GM13977 (cell line): ENCODE measurements at regions not wholly inside any gene's neighbourhood (a gene's known extent, or its start where the extent isn't known, plus 50 kb on each side); places are given as distances from the start of the nearest gene placed in this dataset.

ENCODE experiments used
- DNase-seq: peaks from one replicate; pipeline ENCODE4 v3.0.0; 2012; ENCODE audit warnings: low spot score
- in situ Hi-C: fragments of 300-500 bp; cut with MboI; formaldehyde crosslinking; loops from one replicate; pipeline ENCODE4 v1.12.0; 2022; ENCODE audit warnings: low sequenced_read_pairs, low pct_unique_long_range_greater_than_20kb, mixed read lengths, inconsistent platforms; ENCODE audit not compliant: unreplicated experiment
- TF ChIP-seq, protein P1 (sequence below): IDR thresholded peaks from 2 replicates; pipeline ENCODE4 v1.5.1; 2012; ENCODE audit warnings: mild to moderate bottlenecking, control low read depth; ENCODE audit not compliant: insufficient read depth; ENCODE audit errors: extremely low read depth, missing control alignments

DNA sequence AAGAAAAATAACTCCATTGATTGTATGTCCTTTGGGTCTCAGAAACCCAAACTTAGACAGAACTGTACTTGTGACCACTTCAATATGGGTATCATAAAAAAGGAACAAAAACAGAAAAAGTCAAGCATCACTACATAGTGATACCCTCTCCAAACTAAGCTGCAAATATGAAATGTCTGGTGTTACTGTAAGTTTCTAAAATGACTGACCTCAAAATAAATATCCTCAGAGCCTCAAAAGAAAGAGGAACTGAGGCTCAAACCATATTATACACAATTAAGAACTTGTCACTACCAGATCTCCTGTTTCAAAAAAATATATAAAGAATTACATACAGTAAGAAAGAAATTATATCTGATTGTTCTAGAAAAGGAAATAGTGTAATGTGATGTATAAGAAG lies 787.9 kb upstream of the KLHL1 start:
- in situ Hi-C loops = no loop called here
- DNase-seq = no peak
- TF ChIP-seq, protein P1, sequence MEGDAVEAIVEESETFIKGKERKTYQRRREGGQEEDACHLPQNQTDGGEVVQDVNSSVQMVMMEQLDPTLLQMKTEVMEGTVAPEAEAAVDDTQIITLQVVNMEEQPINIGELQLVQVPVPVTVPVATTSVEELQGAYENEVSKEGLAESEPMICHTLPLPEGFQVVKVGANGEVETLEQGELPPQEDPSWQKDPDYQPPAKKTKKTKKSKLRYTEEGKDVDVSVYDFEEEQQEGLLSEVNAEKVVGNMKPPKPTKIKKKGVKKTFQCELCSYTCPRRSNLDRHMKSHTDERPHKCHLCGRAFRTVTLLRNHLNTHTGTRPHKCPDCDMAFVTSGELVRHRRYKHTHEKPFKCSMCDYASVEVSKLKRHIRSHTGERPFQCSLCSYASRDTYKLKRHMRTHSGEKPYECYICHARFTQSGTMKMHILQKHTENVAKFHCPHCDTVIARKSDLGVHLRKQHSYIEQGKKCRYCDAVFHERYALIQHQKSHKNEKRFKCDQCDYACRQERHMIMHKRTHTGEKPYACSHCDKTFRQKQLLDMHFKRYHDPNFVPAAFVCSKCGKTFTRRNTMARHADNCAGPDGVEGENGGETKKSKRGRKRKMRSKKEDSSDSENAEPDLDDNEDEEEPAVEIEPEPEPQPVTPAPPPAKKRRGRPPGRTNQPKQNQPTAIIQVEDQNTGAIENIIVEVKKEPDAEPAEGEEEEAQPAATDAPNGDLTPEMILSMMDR = no peak

DNA sequence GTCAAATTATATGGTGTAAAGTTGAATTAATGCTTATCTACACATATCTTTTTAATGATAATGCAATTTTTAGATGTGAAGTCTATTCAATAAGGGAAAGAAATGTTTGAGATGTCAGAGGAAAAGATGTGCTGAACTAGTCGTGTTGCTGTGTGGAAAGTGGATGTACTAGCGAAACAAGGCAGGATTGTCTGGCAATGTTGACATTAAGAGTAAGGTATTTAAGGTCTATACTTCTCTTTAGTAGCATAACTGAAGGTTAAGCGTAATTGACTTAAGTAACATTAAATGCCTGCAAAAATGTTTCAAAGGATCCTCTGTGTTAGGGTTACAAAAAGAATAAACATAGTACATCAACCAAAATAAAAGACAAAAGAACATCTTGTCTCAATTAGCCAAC lies 787.3 kb upstream of the KLHL1 start:
- TF ChIP-seq, protein P1 = no peak
- in situ Hi-C loops = no loop called here
- no peak for DNase-seq

DNA sequence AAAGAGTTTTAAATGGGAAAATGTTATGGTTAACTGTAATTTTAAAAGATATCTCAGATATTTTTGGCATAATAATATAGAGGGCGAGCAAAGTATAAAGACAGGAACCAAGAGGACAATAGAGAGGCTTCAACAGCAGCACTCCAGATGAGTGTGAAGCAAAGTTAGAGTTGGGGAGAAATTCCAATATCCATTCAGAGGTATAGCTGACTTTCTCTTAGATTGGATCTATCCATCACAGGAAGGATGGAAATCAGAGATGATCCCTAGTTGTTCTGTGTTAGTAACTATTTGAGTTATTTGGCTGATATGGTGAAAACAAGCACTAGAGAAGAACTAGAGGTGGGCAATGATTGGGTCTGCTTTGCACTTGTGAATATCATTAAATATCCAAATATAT lies 786.0 kb upstream of the KLHL1 start:
- TF ChIP-seq, protein P1 = no peak
- in situ Hi-C loops = no loop called here
- DNase-seq = no peak

- no peak for DNase-seq
- TF ChIP-seq, protein P1 = no peak
- in situ Hi-C loops = no loop called here
Measured at GRCh38 chr13:70893832-70894231, 785.6 kb upstream of the KLHL1 start.

GRCh38 chr13:70890289-70890688 lies 782.0 kb upstream of the KLHL1 start:
- TF ChIP-seq, protein P1 = no peak
- DNase-seq = no peak
- in situ Hi-C loops = no loop called here

DNA sequence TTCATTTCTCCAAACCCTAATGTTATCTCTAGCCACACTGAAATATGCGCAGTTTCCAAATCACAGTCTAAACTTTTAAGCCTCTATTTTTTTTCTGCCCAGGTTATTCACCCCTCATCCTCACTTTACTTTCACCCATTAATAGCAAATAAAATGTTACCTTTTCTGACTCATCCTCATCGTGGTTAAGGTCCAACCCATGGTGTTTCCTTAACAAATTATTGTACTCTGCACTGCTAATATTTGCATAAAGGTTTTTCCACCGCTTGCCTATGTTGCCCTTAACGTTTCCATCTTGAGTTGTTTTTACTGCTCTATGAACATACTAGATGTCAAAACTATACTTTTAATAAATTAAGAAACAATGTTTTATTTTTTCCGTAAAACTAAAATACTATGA lies 780.9 kb upstream of the KLHL1 start:
- TF ChIP-seq, protein P1 = no peak
- in situ Hi-C loops = no loop called here
- DNase-seq = no peak

- TF ChIP-seq, protein P1 = no peak
- in situ Hi-C loops = no loop called here
- no peak for DNase-seq
Measured at GRCh38 chr13:70884196-70884595, 775.9 kb upstream of the KLHL1 start.
